HG03520 (cell line): ENCODE measurements at regions not wholly inside any gene's neighbourhood (a gene's known extent, or its start where the extent isn't known, plus 50 kb on each side); places are given as distances from the start of the nearest gene placed in this dataset.
"Not testable (repeated sequence)": the region's sequence is repeated elsewhere in the genome, so short reads cannot be mapped to it uniquely, and the experiment has no call there.

Source experiments
- ATAC-seq: cut with Tn5 transposase; IDR thresholded peaks from one replicate; pipeline ENCODE4 v1.9.1; 2021; ENCODE audit warnings: mild to moderate bottlenecking, moderate library complexity; ENCODE audit not compliant: unreplicated experiment

GRCh38 chr10:44724415-44725174, 186.5 kb upstream of the TMEM72 start:
- ATAC-seq, result no peak

GRCh38 chr10:44725404-44725803, 185.7 kb upstream of the TMEM72 start:
- ATAC-seq, result peak; percentile 84

DNA sequence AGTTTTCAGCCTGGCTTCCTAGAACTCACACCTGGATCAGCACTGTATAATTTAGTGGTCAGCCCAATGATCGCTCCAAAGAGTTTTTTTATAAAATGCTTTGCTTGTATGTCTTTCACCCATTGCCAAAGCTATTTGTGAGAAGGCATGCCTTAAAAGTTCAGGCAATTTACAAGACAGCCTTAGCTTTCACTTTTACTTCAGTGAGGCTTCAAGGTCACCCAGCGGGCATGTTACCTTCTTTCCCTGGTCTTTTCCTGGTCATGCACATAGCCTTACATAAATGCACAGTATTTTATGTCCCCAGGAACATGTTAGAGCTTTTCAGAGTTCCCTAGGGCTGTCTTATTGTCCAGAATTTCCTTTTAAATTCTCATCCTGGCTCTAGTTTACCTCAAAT, 179.9 kb upstream of the TMEM72 start:
- no peak for ATAC-seq

GRCh38 chr10:44733501-44734488, 177.3 kb upstream of the TMEM72 start:
- no peak for ATAC-seq

GRCh38 chr10:44742248-44742647, 168.9 kb upstream of the TMEM72 start:
- ATAC-seq, result no peak

GRCh38 chr10:44743535-44743934, 167.6 kb upstream of the TMEM72 start:
- ATAC-seq, result no peak

DNA sequence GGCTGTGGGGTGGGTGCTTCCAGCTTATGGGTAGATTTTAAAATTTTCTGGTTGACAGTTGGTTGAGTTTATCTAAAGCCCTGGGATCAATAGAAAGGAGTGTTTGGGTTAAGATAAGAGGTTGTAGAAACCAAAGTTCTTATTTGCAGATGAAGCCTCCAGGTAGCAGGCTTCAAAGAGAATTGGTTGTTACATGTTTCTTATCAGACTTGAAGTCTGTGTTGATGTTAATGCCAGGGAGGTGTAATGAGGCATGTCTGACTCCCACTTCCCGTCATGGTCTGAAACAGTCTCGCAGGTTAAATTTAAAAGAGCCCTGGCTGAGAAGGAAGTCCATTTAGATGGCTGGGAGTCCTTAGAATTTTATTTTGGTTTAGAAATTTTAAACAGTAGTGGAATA, 165.2 kb upstream of the TMEM72 start:
- no peak for ATAC-seq

DNA sequence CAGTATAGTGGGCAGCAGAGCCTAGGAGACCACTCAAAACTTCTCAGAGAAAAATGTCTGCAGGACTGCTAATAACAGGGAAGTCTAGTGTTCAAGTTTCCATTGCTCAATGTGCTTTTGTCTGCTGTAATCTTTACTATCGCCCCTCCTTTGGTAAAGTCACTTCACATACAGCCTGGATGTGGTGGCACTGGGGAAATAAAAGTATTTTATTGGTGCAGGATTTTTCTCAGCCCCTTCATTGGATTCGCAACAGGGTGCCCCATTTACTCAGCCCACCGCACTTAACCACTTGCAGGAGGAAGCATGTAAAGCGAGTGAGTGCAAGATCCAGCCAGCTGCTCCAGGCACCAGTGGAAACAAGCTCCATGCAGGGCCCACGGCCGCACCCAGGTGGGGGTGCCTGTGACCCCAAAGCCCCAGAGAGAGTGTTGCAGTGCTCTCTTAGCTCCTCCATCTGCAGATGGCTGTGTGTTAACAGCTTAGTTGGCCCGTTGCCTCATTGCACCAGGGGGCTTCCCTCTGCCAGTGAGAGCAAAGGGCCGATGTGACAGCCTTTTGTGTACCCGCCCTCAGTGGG, 163.5 kb upstream of the TMEM72 start:
- ATAC-seq, result no peak

- no peak for ATAC-seq
Measured at GRCh38 chr10:44749151-44749550, 162.0 kb upstream of the TMEM72 start.

GRCh38 chr10:44752451-44753441, 158.4 kb upstream of the TMEM72 start:
- no peak for ATAC-seq

- not testable (repeated sequence) for ATAC-seq
Measured at GRCh38 chr10:44754355-44754754, 156.8 kb upstream of the TMEM72 start.

DNA sequence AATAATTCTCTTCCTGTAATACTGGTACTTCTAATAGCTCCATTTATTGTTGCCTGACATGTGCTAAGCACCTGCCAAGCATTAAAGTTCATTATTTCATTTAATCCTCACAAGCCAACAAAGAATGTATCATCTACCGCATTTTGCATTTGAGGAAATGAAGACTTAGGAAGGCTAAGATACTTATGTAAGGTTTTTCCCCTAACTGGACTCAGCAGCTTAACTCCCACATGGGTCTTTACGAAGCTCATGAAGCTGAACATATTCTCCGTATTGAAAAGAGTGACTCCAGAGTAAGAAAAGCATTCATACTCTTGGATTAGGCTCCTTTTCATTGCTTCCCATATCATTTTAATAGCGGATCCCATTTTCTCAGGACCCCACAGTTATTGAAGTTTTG, 155.7 kb upstream of the TMEM72 start:
- no peak for ATAC-seq

- ATAC-seq, result no peak
Measured at GRCh38 chr10:44756216-44756615, 154.9 kb upstream of the TMEM72 start.

DNA sequence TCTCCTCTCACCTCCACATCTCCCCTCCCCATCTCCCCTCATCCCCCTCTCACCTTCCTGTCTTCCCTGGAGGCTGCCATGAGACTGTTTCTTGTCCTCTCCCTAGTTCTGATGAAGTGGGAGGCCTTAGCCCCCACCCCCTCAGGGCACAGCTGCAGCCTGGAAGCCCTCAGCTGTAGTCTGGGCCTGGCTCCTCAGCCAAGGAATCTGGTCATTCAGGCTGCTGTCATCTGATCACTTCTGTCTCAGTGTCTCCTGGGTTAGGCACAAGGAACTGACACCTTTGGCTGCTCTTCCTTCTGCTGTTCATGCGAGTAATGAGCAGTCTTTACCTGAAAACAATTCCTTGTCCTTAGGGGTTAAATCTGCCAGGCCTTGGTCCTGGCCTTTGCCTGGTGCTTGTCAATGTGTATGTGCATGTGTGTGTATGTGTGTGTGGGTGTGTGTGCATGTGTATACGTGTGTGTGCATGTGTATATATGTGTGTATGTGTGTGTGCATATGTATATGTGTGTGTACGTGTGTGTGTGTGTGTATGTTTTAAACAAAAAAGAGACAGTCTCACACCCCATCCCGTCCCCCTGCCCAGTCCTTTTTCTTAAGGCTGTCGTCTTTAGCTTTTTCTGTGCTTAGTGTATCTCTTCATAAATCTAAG, 153.5 kb upstream of the TMEM72 start:
- ATAC-seq, result no peak

GRCh38 chr10:44759122-44759521, 152.0 kb upstream of the TMEM72 start:
- ATAC-seq, result no peak

DNA sequence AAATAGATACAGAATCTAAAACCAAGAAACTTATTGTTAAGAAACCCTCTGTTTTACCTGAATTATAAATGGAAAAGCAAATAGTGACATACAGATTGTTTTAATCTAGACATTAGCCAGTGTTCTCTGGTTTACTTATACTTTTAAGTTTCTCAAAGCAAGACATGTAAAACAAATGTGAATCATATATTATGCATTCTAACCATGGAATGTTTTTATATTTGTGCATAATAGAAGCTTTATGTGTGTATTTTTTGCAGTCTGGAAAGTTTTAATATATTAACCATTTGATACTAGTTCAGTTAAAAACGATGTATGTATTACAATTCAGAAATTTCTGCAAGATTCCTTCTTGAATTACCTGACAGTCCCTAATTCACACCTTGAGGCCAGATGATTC, 150.6 kb upstream of the TMEM72 start:
- ATAC-seq, result no peak

DNA sequence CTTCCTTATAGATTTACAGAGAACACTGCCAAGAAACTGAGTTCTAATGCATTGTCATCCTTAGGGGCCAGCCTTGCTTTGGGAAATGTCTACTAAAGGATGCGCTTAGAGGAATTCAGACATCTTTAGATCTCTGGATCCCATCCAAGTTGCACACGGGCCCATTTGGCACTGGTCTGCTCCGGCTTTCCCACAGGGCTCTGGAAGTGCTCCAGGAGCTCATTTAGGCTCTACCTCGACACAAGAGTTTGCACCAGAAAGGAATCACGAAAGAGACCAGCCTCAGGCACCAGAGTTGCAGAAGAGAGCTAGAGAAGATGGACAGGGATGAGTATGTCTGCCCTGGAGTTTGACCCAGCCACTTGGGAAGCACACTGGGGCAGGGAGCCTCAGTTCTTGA, 150.1 kb upstream of the TMEM72 start:
- ATAC-seq, result no peak

DNA sequence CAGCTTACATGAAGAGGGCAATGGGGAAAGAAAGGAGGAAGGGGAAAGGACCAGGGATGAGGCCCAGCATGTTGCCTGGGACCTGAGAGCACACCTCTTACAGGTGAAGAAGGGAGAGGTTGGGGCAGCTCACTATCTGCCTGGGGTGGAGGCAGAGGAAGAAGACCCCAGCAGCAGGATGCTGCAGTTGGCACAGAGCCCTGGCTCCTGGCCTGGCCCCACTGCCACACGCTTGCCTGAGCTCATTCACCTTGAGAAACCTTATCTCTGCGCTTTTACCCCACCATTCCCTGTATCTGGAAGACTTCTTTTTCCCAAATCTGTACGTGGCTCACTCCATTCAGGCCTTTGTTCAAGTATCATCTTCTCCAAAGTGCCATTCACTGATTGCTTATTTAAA, 147.8 kb upstream of the TMEM72 start:
- ATAC-seq, result no peak

- ATAC-seq, result no peak
Measured at GRCh38 chr10:44765299-44765698, 145.8 kb upstream of the TMEM72 start.

DNA sequence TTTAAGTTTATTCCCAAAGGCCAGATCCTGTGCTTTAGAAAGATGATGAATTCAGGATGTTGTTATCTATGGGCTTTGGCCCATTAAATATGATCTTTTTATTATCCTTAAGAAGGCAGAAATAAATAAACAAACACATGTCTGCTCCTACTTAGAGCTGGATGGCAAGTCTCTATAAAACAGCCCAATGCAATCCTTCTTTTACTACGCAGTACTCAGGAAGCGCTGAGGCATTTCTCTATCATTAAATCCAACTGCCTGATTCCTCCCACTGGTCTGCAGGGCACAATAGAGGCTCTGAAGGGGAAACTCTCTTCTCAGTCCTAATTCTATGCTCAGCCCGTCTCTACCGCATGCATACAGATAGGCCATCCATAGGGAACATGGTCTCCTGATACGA, 144.5 kb upstream of the TMEM72 start:
- no peak for ATAC-seq
